ENCODE measurements at regions not wholly inside any gene's neighbourhood (a gene's known extent, or its start where the extent isn't known, plus 50 kb on each side); places are given as distances from the start of the nearest gene placed in this dataset.

DNA sequence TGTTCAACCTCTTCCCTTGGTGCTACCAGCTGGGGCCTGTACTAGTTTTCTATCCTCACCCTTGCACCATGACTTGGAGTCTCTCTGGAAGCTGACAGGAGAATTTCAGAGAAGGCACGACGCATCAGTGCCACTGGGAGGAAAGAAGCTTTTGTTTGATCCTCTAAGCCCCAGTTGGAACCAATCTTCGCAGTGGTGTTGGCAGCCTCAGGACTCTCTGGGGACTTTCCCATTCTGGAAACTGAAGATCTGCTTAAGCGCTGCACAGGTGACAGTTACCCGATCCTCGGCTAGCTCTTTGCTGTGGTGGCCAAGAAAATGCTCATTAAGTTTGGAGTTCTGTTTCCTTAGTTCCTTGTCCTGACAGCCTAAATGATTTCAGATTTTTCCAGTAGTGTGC lies 222.3 kb downstream of the RHOU start:
- TF ChIP-seq, protein P1, sequence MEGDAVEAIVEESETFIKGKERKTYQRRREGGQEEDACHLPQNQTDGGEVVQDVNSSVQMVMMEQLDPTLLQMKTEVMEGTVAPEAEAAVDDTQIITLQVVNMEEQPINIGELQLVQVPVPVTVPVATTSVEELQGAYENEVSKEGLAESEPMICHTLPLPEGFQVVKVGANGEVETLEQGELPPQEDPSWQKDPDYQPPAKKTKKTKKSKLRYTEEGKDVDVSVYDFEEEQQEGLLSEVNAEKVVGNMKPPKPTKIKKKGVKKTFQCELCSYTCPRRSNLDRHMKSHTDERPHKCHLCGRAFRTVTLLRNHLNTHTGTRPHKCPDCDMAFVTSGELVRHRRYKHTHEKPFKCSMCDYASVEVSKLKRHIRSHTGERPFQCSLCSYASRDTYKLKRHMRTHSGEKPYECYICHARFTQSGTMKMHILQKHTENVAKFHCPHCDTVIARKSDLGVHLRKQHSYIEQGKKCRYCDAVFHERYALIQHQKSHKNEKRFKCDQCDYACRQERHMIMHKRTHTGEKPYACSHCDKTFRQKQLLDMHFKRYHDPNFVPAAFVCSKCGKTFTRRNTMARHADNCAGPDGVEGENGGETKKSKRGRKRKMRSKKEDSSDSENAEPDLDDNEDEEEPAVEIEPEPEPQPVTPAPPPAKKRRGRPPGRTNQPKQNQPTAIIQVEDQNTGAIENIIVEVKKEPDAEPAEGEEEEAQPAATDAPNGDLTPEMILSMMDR (IDR thresholded peaks at IDR 0.05): no peak
- no peak for TF ChIP-seq POLR2A (IDR thresholded peaks at IDR 0.05)
- no peak for TF ChIP-seq POLR2AphosphoS5 (IDR thresholded peaks at IDR 0.05)
- TF ChIP-seq EP300 (IDR thresholded peaks at IDR 0.05): no peak

Data from upper lobe of left lung (tissue), 4 donors.